ENCODE measurements at regions not wholly inside any gene's neighbourhood (a gene's known extent, or its start where the extent isn't known, plus 50 kb on each side); places are given as distances from the start of the nearest gene placed in this dataset.

DNA sequence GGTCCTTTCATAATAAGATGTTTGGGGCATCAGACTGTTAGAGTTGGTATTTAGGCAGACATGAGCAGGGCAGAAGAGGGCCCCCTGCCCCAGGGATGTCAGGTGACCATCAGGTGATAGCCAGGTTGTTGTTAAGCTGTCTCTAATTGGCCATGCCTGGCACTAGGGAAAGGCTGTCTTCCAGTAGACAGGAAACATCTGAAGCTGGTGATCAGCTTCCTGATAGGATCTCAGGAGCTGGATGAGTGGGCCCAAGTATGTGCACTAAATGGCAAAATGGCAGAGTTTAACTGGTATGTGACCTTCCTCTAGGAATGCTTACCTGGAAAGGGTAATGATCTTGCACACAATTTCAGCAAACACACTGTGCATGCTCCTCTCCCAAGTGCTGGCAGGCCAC lies 190.7 kb downstream of the CDH26 start:
- TF ChIP-seq, protein P1, sequence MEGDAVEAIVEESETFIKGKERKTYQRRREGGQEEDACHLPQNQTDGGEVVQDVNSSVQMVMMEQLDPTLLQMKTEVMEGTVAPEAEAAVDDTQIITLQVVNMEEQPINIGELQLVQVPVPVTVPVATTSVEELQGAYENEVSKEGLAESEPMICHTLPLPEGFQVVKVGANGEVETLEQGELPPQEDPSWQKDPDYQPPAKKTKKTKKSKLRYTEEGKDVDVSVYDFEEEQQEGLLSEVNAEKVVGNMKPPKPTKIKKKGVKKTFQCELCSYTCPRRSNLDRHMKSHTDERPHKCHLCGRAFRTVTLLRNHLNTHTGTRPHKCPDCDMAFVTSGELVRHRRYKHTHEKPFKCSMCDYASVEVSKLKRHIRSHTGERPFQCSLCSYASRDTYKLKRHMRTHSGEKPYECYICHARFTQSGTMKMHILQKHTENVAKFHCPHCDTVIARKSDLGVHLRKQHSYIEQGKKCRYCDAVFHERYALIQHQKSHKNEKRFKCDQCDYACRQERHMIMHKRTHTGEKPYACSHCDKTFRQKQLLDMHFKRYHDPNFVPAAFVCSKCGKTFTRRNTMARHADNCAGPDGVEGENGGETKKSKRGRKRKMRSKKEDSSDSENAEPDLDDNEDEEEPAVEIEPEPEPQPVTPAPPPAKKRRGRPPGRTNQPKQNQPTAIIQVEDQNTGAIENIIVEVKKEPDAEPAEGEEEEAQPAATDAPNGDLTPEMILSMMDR (conservative IDR thresholded peaks at IDR 0.05), result no peak
- TF ChIP-seq ZFX (IDR thresholded peaks at IDR 0.05), result no peak
